SK-N-SH (cell line): ENCODE measurements at regions not wholly inside any gene's neighbourhood (a gene's known extent, or its start where the extent isn't known, plus 50 kb on each side); places are given as distances from the start of the nearest gene placed in this dataset.

ENCODE experiments used
- CTCF ChIA-PET: fragments of 300-600, 350-600 bp; formaldehyde crosslinking; extraction: SDS; loops from one replicate; lab custom pipeline; 2021; lab: Yijun Ruan, JAX
- POLR2A ChIA-PET: fragments of 350-600 bp; sonication (Branson Sonifier 250); formaldehyde crosslinking; extraction: SDS; loops from one replicate; lab custom pipeline; 2020; ENCODE audit warnings: antibody characterized with exemption, inconsistent platforms; lab: Yijun Ruan, JAX
- DNase-seq: peaks from one replicate; pipeline ENCODE4 v3.0.0; 2012
- H2AFZ ChIP-seq: fragments of 200-600 bp; sonication (generic); 2 replicates; pipeline ENCODE4 v1.8.1; 2016; ENCODE audit warnings: antibody characterized with exemption, mild to moderate bottlenecking, low read depth
- H3F3A ChIP-seq: fragments of 200-600 bp; sonication (generic); replicated peaks from 2 replicates; pipeline ENCODE3; 2016; ENCODE audit warnings: antibody characterized with exemption, mild to moderate bottlenecking; ENCODE audit not compliant: insufficient read depth
- H3K27ac ChIP-seq, 2 experiments: fragments of 200-500 bp in 1 of 2; fragments of 200-600 bp in 1 of 2; sonication (Bioruptor generic) in 1 of 2; sonication (generic), shearing (Covaris generic) in 1 of 2; 2 replicates each; pipeline versions ENCODE4 v1.5.1 to v1.6.1; 2014 to 2016; ENCODE audit warnings: low read depth in 2 of 2, inconsistent platforms in 1 of 2, low read length in 1 of 2, mild to moderate bottlenecking in 1 of 2, mixed read lengths in 1 of 2
- H3K27me3 ChIP-seq: fragments of 200-600 bp; sonication (generic), shearing (Covaris generic); 2 replicates; pipeline ENCODE4 v1.6.1; 2016; ENCODE audit warnings: mixed run types; ENCODE audit not compliant: insufficient read depth
- H3K36me3 ChIP-seq, 2 experiments: fragments of 200-500 bp in 1 of 2; fragments of 200-600 bp in 1 of 2; sonication (Bioruptor generic) in 1 of 2; sonication (generic) in 1 of 2; replicated peaks in 1 of 2; 2 replicates each; pipeline versions ENCODE3 to v1.5.1; 2014 to 2016; ENCODE audit warnings: low read length in 1 of 2, mild to moderate bottlenecking in 1 of 2; ENCODE audit not compliant: insufficient read depth in 2 of 2, control insufficient read depth in 1 of 2
- H3K4me1 ChIP-seq, 2 experiments: fragments of 200-500 bp in 1 of 2; fragments of 200-600 bp in 1 of 2; sonication (Bioruptor generic) in 1 of 2; sonication (generic), shearing (Covaris generic) in 1 of 2; 2 replicates each; pipeline versions ENCODE4 v1.5.1 to v1.6.1; 2014 to 2016; ENCODE audit warnings: low read depth in 1 of 2, low read length in 1 of 2, mixed run types in 1 of 2; ENCODE audit not compliant: insufficient read depth in 2 of 2, control insufficient read depth in 1 of 2
- H3K4me2 ChIP-seq: fragments of 200-600 bp; sonication (generic), shearing (Covaris generic); 2 replicates; pipeline ENCODE4 v1.6.1; 2017; ENCODE audit warnings: mixed run types
- H3K4me3 ChIP-seq, 2 experiments: fragments of 200-500 bp in 1 of 2; fragments of 200-600 bp in 1 of 2; sonication (Bioruptor generic) in 1 of 2; sonication (generic), shearing (Covaris generic) in 1 of 2; 2 replicates each; pipeline versions ENCODE4 v1.5.1 to v1.8.1; 2014 to 2016; ENCODE audit warnings: low read depth in 2 of 2, inconsistent platforms in 1 of 2, low read length in 1 of 2, mild to moderate bottlenecking in 1 of 2, mixed read lengths in 1 of 2, moderate library complexity in 1 of 2
- H3K79me2 ChIP-seq: fragments of 200-600 bp; sonication (generic); 2 replicates; pipeline ENCODE4 v1.8.1; 2017; ENCODE audit warnings: mild to moderate bottlenecking; ENCODE audit not compliant: insufficient read depth
- H3K9ac ChIP-seq: fragments of 200-600 bp; sonication (generic); 2 replicates; pipeline ENCODE4 v1.6.1; 2017; ENCODE audit warnings: mixed run types
- H3K9me2 ChIP-seq: fragments of 200-600 bp; sonication (generic); 2 replicates; pipeline ENCODE4 v1.6.1; 2017; ENCODE audit warnings: mixed run types
- H3K9me3 ChIP-seq: fragments of 200-600 bp; sonication (generic); 2 replicates; pipeline ENCODE4 v1.6.1; 2017; ENCODE audit warnings: mixed run types, mild to moderate bottlenecking, moderate library complexity
- H4K20me1 ChIP-seq: fragments of 200-600 bp; sonication (generic); 2 replicates; pipeline ENCODE4 v1.6.1; 2017; ENCODE audit warnings: mild to moderate bottlenecking, mixed run types; ENCODE audit not compliant: insufficient read depth
- CHD2 ChIP-seq: fragments of 150-350 bp; IDR thresholded peaks from 2 replicates; pipeline ENCODE4 v1.6.1; 2018; ENCODE audit warnings: low read length; ENCODE audit not compliant: partially characterized antibody
- ELF1 ChIP-seq: IDR thresholded peaks from 2 replicates; pipeline ENCODE4 v1.4.0; 2012
- FOSL2 ChIP-seq: IDR thresholded peaks from 2 replicates; pipeline ENCODE4 v1.4.0; 2012; ENCODE audit warnings: low read depth, mild to moderate bottlenecking, moderate library complexity, borderline replicate concordance
- FOXJ3 ChIP-seq: sonication (generic); formaldehyde crosslinking; IDR thresholded peaks from 2 replicates; pipeline ENCODE4 v1.5.1; 2020; ENCODE audit warnings: mild to moderate bottlenecking, missing genetic modification reagents
- MEF2A ChIP-seq: IDR thresholded peaks from 2 replicates; pipeline ENCODE4 v1.4.0; 2012; ENCODE audit warnings: low read depth, borderline replicate concordance
- POLR2AphosphoS5 ChIP-seq: IDR thresholded peaks from 2 replicates; pipeline ENCODE4 v1.6.1; 2012; ENCODE audit warnings: low read depth, low read length
- RAD21 ChIP-seq: IDR thresholded peaks from 2 replicates; pipeline ENCODE4 v1.6.1; 2012; ENCODE audit warnings: mild to moderate bottlenecking, low read length
- RXRA ChIP-seq: IDR thresholded peaks from 2 replicates; pipeline ENCODE4 v1.4.0; 2012; ENCODE audit warnings: low read depth, mild to moderate bottlenecking, borderline replicate concordance
- TAF1 ChIP-seq: IDR thresholded peaks from 2 replicates; pipeline ENCODE4 v1.6.1; 2012; ENCODE audit warnings: low read depth, mild to moderate bottlenecking, low read length, moderate library complexity, borderline replicate concordance
- YY1 ChIP-seq: IDR thresholded peaks from 2 replicates; pipeline ENCODE4 v1.4.0; 2012; ENCODE audit warnings: low read depth, mild to moderate bottlenecking
- WGBS: methylation state at CpG from one replicate; pipeline ENCODE4 v1.1.6; 2017; ENCODE audit warnings: low lambda C conversion rate; 5-methylcytosine and 5-hydroxymethylcytosine counted together
- TF ChIP-seq, protein P1 (sequence below): IDR thresholded peaks from 2 replicates; pipeline ENCODE4 v1.6.1; 2012; ENCODE audit warnings: mild to moderate bottlenecking, low read depth, low read length, moderate library complexity
- TF ChIP-seq, protein P2 (sequence below): fragments of 150-350 bp; IDR thresholded peaks from 2 replicates; pipeline ENCODE4 v1.6.1; 2017; ENCODE audit warnings: antibody characterized with exemption, low read length, low read depth, borderline replicate concordance

DNA sequence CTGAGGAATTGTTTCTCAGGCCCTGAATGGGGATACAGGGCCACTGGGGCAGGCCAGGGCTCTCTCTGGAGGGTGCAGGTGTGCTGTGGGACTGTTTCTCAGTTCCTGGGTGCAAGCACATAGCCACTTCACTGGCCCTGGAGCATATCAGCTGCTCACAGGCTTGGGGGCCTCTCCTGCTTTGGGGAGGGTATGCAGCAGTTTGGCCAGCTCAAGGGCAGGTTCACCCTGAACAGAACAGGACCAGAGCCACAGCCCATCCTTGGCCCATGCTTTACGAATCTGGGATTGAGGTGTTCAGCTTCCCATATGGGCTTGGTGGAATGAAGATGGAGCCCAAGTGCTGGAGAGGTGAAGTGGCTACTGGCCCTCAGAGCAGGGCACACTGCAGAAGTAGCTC lies 186.5 kb downstream of the FBXO8 start:
- no peaks in the 10 kb centered on the region for H3K27me3 ChIP-seq
- no peak overlapping the region for H3K9ac ChIP-seq
- 50% methylated on average over 1 of the region's 1 CpG for WGBS
- no peaks in the 10 kb centered on the region for H3K79me2 ChIP-seq
- POLR2A ChIA-PET: interaction anchor here (0.9 kb wide), 1 partner anchor 9 kb away, joined by 3 read pairs; no protein-coding TSS in a partner anchor
- no peak overlapping the region for H3K4me3 ChIP-seq
- CTCF ChIA-PET: interaction anchor here (1.0 kb wide), 1 partner anchor 16 kb away, joined by 3 read pairs; no protein-coding TSS in a partner anchor
- no peak overlapping the region for H2AFZ ChIP-seq
- no peaks in the 10 kb centered on the region for H3F3A ChIP-seq
- no peaks in the 10 kb centered on the region for H3K9me2 ChIP-seq
- no peak overlapping the region for H3K4me2 ChIP-seq
- H3K9me3 ChIP-seq: peaks cover 5% of the 10 kb centered on the region
- no peaks in the 10 kb centered on the region for H3K36me3 ChIP-seq
- H3K27ac ChIP-seq: no peak overlapping the region; a peak in 1 of 4 replicates
- H3K4me1 ChIP-seq: peaks cover 0 to 4% of the 10 kb centered on the region in 2 experiments; a peak in 2 of 4 replicates
- no peak for TF ChIP-seq POLR2AphosphoS5
- TF ChIP-seq RXRA: no peak
- DNase-seq: no peak
- no peaks in the 10 kb centered on the region for H4K20me1 ChIP-seq

GRCh38 chr4:174096456-174096855 lies 187.0 kb downstream of the FBXO8 start:
- TF ChIP-seq TAF1 (no peak), ELF1 (no peak)
- WGBS: 43% methylated on average over 2 of the region's 2 CpGs
- H2AFZ ChIP-seq: no peak overlapping the region
- H3K4me1 ChIP-seq: peaks cover 0 to 4% of the 10 kb centered on the region in 2 experiments; a peak in 2 of 4 replicates
- H3K36me3 ChIP-seq: no peaks in the 10 kb centered on the region
- H3K27me3 ChIP-seq: no peaks in the 10 kb centered on the region
- CTCF ChIA-PET: no interaction called here
- peaks cover 5% of the 10 kb centered on the region for H3K9me3 ChIP-seq
- H3K9ac ChIP-seq: no peak overlapping the region
- DNase-seq: no peak
- H3K4me2 ChIP-seq: no peak overlapping the region
- no peak overlapping the region; a peak in 1 of 4 replicates for H3K4me3 ChIP-seq
- no peaks in the 10 kb centered on the region for H3K79me2 ChIP-seq
- H4K20me1 ChIP-seq: no peaks in the 10 kb centered on the region
- H3K27ac ChIP-seq: no peak overlapping the region; a peak in 1 of 4 replicates
- H3K9me2 ChIP-seq: no peaks in the 10 kb centered on the region
- POLR2A ChIA-PET: interaction anchor here (0.9 kb wide), 1 partner anchor 9 kb away, joined by 3 read pairs; no protein-coding TSS in a partner anchor
- H3F3A ChIP-seq: no peaks in the 10 kb centered on the region

GRCh38 chr4:174091130-174091529 lies 192.3 kb downstream of the FBXO8 start:
- H3K4me1 ChIP-seq: peaks cover 0 to 14% of the 10 kb centered on the region in 2 experiments; a peak in 2 of 4 replicates
- H3F3A ChIP-seq: no peaks in the 10 kb centered on the region
- H3K4me2 ChIP-seq: no peak overlapping the region
- no peak overlapping the region; a peak in 1 of 4 replicates for H3K27ac ChIP-seq
- H3K79me2 ChIP-seq: no peaks in the 10 kb centered on the region
- no peaks in the 10 kb centered on the region for H3K36me3 ChIP-seq
- no peak overlapping the region for H2AFZ ChIP-seq
- 87% methylated on average over 2 of the region's 2 CpGs for WGBS
- no peak overlapping the region for H3K9ac ChIP-seq
- H3K9me2 ChIP-seq: no peaks in the 10 kb centered on the region
- H3K9me3 ChIP-seq: peaks cover 5% of the 10 kb centered on the region
- POLR2A ChIA-PET: no interaction called here
- DNase-seq: no peak
- CTCF ChIA-PET: interaction anchor here (1.4 kb wide), 1 partner anchor 61 kb away, joined by 3 read pairs; no protein-coding TSS in a partner anchor
- no peaks in the 10 kb centered on the region for H3K27me3 ChIP-seq
- no peak for TF ChIP-seq YY1
- H3K4me3 ChIP-seq: no peak overlapping the region
- no peaks in the 10 kb centered on the region for H4K20me1 ChIP-seq

- no peaks in the 10 kb centered on the region for H3K27me3 ChIP-seq
- no peak for DNase-seq
- H3F3A ChIP-seq: no peaks in the 10 kb centered on the region
- H3K36me3 ChIP-seq: no peaks in the 10 kb centered on the region
- CTCF ChIA-PET: interaction anchor here (0.7 to 1.4 kb wide), 3 partner anchors 10 to 229 kb away, joined by 3 to 5 read pairs (median 3); no protein-coding TSS in a partner anchor
- no peaks in the 10 kb centered on the region for H3K79me2 ChIP-seq
- no peak overlapping the region for H3K4me2 ChIP-seq
- peaks cover 0 to 15% of the 10 kb centered on the region in 2 experiments; a peak in 2 of 4 replicates for H3K4me1 ChIP-seq
- POLR2A ChIA-PET: no interaction called here
- H4K20me1 ChIP-seq: no peaks in the 10 kb centered on the region
- peaks cover 5% of the 10 kb centered on the region; the same call in 1 of the 2 replicates for H3K9me3 ChIP-seq
- WGBS: 84% methylated on average over 4 of the region's 4 CpGs
- H2AFZ ChIP-seq: no peak overlapping the region
- H3K9ac ChIP-seq: no peak overlapping the region
- no peaks in the 10 kb centered on the region for H3K9me2 ChIP-seq
- no peak overlapping the region for H3K4me3 ChIP-seq
- H3K27ac ChIP-seq: peak overlapping the region in 1 of 2 experiments; percentile 75; a peak in 2 of 4 replicates
- TF ChIP-seq, protein P1, sequence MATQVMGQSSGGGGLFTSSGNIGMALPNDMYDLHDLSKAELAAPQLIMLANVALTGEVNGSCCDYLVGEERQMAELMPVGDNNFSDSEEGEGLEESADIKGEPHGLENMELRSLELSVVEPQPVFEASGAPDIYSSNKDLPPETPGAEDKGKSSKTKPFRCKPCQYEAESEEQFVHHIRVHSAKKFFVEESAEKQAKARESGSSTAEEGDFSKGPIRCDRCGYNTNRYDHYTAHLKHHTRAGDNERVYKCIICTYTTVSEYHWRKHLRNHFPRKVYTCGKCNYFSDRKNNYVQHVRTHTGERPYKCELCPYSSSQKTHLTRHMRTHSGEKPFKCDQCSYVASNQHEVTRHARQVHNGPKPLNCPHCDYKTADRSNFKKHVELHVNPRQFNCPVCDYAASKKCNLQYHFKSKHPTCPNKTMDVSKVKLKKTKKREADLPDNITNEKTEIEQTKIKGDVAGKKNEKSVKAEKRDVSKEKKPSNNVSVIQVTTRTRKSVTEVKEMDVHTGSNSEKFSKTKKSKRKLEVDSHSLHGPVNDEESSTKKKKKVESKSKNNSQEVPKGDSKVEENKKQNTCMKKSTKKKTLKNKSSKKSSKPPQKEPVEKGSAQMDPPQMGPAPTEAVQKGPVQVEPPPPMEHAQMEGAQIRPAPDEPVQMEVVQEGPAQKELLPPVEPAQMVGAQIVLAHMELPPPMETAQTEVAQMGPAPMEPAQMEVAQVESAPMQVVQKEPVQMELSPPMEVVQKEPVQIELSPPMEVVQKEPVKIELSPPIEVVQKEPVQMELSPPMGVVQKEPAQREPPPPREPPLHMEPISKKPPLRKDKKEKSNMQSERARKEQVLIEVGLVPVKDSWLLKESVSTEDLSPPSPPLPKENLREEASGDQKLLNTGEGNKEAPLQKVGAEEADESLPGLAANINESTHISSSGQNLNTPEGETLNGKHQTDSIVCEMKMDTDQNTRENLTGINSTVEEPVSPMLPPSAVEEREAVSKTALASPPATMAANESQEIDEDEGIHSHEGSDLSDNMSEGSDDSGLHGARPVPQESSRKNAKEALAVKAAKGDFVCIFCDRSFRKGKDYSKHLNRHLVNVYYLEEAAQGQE: no peak
- TF ChIP-seq CHD2: no peak
- TF ChIP-seq TAF1: no peak
- no peak for TF ChIP-seq FOXJ3
- TF ChIP-seq FOSL2: no peak
- TF ChIP-seq RAD21: no peak
- TF ChIP-seq, protein P2, sequence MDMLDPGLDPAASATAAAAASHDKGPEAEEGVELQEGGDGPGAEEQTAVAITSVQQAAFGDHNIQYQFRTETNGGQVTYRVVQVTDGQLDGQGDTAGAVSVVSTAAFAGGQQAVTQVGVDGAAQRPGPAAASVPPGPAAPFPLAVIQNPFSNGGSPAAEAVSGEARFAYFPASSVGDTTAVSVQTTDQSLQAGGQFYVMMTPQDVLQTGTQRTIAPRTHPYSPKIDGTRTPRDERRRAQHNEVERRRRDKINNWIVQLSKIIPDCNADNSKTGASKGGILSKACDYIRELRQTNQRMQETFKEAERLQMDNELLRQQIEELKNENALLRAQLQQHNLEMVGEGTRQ: no peak
- TF ChIP-seq MEF2A: no peak
Measured at GRCh38 chr4:174089711-174090110, 193.8 kb downstream of the FBXO8 start.
